Activated CD4-positive, CD25-positive, alpha-beta regulatory T cell treated with anti-CD3 and anti-CD28 coated beads, Interleukin-2, amount 50 U/mL, for 72 hours (primary cell): ENCODE measurements at regions not wholly inside any gene's neighbourhood (a gene's known extent, or its start where the extent isn't known, plus 50 kb on each side); places are given as distances from the start of the nearest gene placed in this dataset.
"Not testable (repeated sequence)": the region's sequence is repeated elsewhere in the genome, so short reads cannot be mapped to it uniquely, and the experiment has no call there.

Source experiments
- DNase-seq: peaks from one replicate; pipeline ENCODE4 v3.0.0; 2021

GRCh38 chr20:40942006-40942405 is 86.6 kb upstream of the TOP1 start:
- DNase-seq, result no peak

GRCh38 chr20:40942775-40943174 is 85.8 kb upstream of the TOP1 start:
- DNase-seq, result no peak

- DNase-seq, result no peak
Observed at GRCh38 chr20:40943591-40943990, 85.0 kb upstream of the TOP1 start.

GRCh38 chr20:40945189-40945588 is 83.4 kb upstream of the TOP1 start:
- no peak for DNase-seq

GRCh38 chr20:40945754-40946450 is 82.7 kb upstream of the TOP1 start:
- DNase-seq, result no peak

GRCh38 chr20:40946451-40946850 is 82.2 kb upstream of the TOP1 start:
- DNase-seq, result no peak

GRCh38 chr20:40948465-40949267 is 80.0 kb upstream of the TOP1 start:
- no peak for DNase-seq

GRCh38 chr20:40949346-40949745 is 79.3 kb upstream of the TOP1 start:
- DNase-seq, result no peak

GRCh38 chr20:40952136-40952535 is 76.5 kb upstream of the TOP1 start:
- no peak for DNase-seq

GRCh38 chr20:40953416-40953815 is 75.2 kb upstream of the TOP1 start:
- no peak for DNase-seq

GRCh38 chr20:40953856-40954255 is 74.8 kb upstream of the TOP1 start:
- DNase-seq, result no peak

- no peak for DNase-seq
Observed at GRCh38 chr20:40954521-40955165, 74.0 kb upstream of the TOP1 start.

GRCh38 chr20:40955326-40955725 is 73.3 kb upstream of the TOP1 start:
- DNase-seq, result no peak

- not testable (repeated sequence) for DNase-seq
Observed at GRCh38 chr20:40955826-40956225, 72.8 kb upstream of the TOP1 start.

- no peak for DNase-seq
Observed at GRCh38 chr20:40956542-40957264, 71.9 kb upstream of the TOP1 start.

GRCh38 chr20:40957265-40957760 is 71.3 kb upstream of the TOP1 start:
- no peak for DNase-seq

GRCh38 chr20:40958598-40958997 is 70.0 kb upstream of the TOP1 start:
- no peak for DNase-seq

GRCh38 chr20:40959325-40960092 is 69.1 kb upstream of the TOP1 start:
- DNase-seq, result no peak

GRCh38 chr20:40960101-40960500 is 68.5 kb upstream of the TOP1 start:
- no peak for DNase-seq

GRCh38 chr20:40960521-40960956 is 68.1 kb upstream of the TOP1 start:
- no peak for DNase-seq

GRCh38 chr20:40961176-40961575 is 67.4 kb upstream of the TOP1 start:
- no peak for DNase-seq
